ENCODE measurements at regions not wholly inside any gene's neighbourhood (a gene's known extent, or its start where the extent isn't known, plus 50 kb on each side); places are given as distances from the start of the nearest gene placed in this dataset.

DNA sequence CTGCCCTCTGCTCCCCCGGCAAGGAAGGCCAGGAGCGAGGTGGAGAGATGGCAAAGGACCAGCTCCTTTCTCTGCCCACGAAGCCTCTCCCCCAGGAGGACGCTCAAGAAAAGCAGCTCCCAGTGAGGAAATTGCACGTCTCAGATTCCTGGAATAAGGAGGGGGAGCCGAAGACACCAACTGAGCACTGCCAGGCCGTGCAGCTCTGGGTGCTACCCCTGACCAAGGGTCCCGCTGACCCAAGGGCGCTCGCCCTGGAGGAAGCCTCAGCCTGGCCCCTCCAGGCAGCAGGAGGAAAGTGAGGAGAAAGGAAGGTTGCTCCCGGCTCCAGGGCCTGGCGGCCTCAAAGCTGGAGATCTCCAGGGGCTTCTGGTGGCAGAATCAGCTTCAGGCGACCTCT is 174.1 kb upstream of the SFSWAP start:
- H3K79me1 ChIP-seq (ENCODE audit: low read depth in 1 of 2, low read length in 2 of 2) = no peaks in the 10 kb centered on the region
- BruUV-seq (replicated peaks) = no TSS peak
- H4K8ac ChIP-seq (ENCODE audit: low read depth in 2 of 2, low read length in 2 of 2) = no peak overlapping the region
- no peak overlapping the region for H2AFZ ChIP-seq (replicated peaks; ENCODE audit: low read length, poor library complexity)
- no peaks in the 10 kb centered on the region for H4K20me1 ChIP-seq (ENCODE audit: insufficient read depth, low read length)
- H3K14ac ChIP-seq (replicated peaks; ENCODE audit: low read depth, low read length) = no peak overlapping the region
- no peak overlapping the region for H2BK120ac ChIP-seq (ENCODE audit: low read depth, low read length)
- no peaks in the 10 kb centered on the region for H3K4me1 ChIP-seq (ENCODE audit: control insufficient read depth, insufficient read depth, low read length)
- H3K9ac ChIP-seq (ENCODE audit: low read depth, low read length) = no peak overlapping the region
- no peaks in the 10 kb centered on the region for H3K36me3 ChIP-seq (ENCODE audit: control insufficient read depth, insufficient read depth, low read length)
- H3K4ac ChIP-seq (ENCODE audit: low read depth, low read length) = no peak overlapping the region
- H2BK5ac ChIP-seq (ENCODE audit: low read depth, low read length, poor library complexity, severe bottlenecking) = no peak overlapping the region
- no peak overlapping the region for H4K91ac ChIP-seq (ENCODE audit: insufficient read depth, low read depth, low read length)
- no peak for TF ChIP-seq RCOR1 (IDR thresholded peaks at IDR 0.05; ENCODE audit: insufficient replicate concordance, low read length)
- TF ChIP-seq MAZ (IDR thresholded peaks at IDR 0.05; ENCODE audit: borderline replicate concordance, low read depth, low read length) = no peak
- H2AK5ac ChIP-seq (ENCODE audit: low read depth, low read length) = no peak overlapping the region
- no peaks in the 10 kb centered on the region for H3K9me1 ChIP-seq (ENCODE audit: insufficient read depth, low read length)
- dilution Hi-C loops (cut with HindIII; ENCODE audit: low sequenced_read_pairs, unreplicated experiment) = no loop called here
- no peaks in the 10 kb centered on the region for H3K27me3 ChIP-seq (ENCODE audit: control insufficient read depth, insufficient read depth, low read length)
- no peak overlapping the region for H3K27ac ChIP-seq (ENCODE audit: insufficient read depth, low read length)
- intact Hi-C loops (cut with micrococcal nuclease) = no loop called here
- in situ Hi-C loops (cut with MboI; ENCODE audit: low sequenced_read_pairs) = no loop called here
- no CpG with 5 or more reads among the region's 13 CpGs for WGBS, 2 experiments (ENCODE audit: extremely low coverage in 2 of 2, insufficient read length in 1 of 2)
- no peak overlapping the region for H3K56ac ChIP-seq (ENCODE audit: extremely low read depth, insufficient read depth, low read length)
- POLR2A ChIA-PET (ENCODE audit: unreplicated experiment) = no interaction called here
- peaks cover 31% of the 10 kb centered on the region for H3K9me3 ChIP-seq (ENCODE audit: control insufficient read depth, insufficient read depth, low read length)
- H2BK20ac ChIP-seq (ENCODE audit: low read depth, low read length) = no peak overlapping the region
- CTCF ChIA-PET = no interaction called here
- no peak overlapping the region for H2AK9ac ChIP-seq (replicated peaks; ENCODE audit: low read depth, low read length, poor library complexity)
- H3K4me3 ChIP-seq (ENCODE audit: insufficient read depth, low read depth, low read length) = no peak overlapping the region
- H4K5ac ChIP-seq (ENCODE audit: low read depth, low read length) = no peak overlapping the region
- no peak overlapping the region for H3K23ac ChIP-seq (ENCODE audit: low read depth, low read length)
- no peak overlapping the region for H3K4me2 ChIP-seq (ENCODE audit: low read depth, low read length)
- ATAC-seq (ENCODE audit: low read depth) (no peak), DNase-seq (no peak)
- no peak overlapping the region for H2BK15ac ChIP-seq (ENCODE audit: low read depth, low read length)
- no peak overlapping the region for H3K18ac ChIP-seq (ENCODE audit: low read depth, low read length)

All from IMR-90 (cell line).